Epithelial cell of esophagus (primary cell): ENCODE measurements at regions not wholly inside any gene's neighbourhood (a gene's known extent, or its start where the extent isn't known, plus 50 kb on each side); places are given as distances from the start of the nearest gene placed in this dataset.

Experiments used
- DNase-seq: peaks from one replicate; pipeline ENCODE4 v3.0.0; 2010; ENCODE audit warnings: low read depth
- H3K4me3 ChIP-seq: 2 replicates; pipeline ENCODE4 v1.5.1; 2011; ENCODE audit warnings: mild to moderate bottlenecking, low read length, control low read depth
- TF ChIP-seq, protein P1 (sequence below): IDR thresholded peaks from 2 replicates; pipeline ENCODE4 v1.5.1; 2011; ENCODE audit warnings: low read depth, mild to moderate bottlenecking, low read length, control low read depth, inconsistent platforms; ENCODE audit not compliant: insufficient read depth; ENCODE audit errors: missing control alignments

GRCh38 chr1:178645157-178645807 lies 79.8 kb upstream of the RALGPS2 start:
- TF ChIP-seq, protein P1, sequence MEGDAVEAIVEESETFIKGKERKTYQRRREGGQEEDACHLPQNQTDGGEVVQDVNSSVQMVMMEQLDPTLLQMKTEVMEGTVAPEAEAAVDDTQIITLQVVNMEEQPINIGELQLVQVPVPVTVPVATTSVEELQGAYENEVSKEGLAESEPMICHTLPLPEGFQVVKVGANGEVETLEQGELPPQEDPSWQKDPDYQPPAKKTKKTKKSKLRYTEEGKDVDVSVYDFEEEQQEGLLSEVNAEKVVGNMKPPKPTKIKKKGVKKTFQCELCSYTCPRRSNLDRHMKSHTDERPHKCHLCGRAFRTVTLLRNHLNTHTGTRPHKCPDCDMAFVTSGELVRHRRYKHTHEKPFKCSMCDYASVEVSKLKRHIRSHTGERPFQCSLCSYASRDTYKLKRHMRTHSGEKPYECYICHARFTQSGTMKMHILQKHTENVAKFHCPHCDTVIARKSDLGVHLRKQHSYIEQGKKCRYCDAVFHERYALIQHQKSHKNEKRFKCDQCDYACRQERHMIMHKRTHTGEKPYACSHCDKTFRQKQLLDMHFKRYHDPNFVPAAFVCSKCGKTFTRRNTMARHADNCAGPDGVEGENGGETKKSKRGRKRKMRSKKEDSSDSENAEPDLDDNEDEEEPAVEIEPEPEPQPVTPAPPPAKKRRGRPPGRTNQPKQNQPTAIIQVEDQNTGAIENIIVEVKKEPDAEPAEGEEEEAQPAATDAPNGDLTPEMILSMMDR: no peak
- no peak overlapping the region for H3K4me3 ChIP-seq
- DNase-seq: no peak

DNA sequence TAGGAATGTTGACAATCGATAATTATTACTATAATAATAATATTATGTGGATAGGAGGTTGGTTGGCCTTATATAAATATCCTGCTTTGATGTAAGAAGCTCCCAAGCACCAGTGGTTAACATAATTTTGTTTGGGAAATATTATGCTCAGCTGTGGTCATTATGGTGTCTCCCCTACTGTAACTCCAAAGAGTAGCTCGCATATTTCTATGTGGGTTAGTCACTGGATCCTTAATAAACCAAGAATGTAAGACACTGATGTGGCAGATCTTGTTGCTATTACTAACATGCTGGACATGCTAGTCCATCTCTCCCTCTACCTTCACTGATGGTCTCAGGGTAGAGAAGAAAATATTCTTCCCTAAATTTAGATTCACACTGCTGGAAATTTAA lies 79.2 kb upstream of the RALGPS2 start:
- no peak overlapping the region for H3K4me3 ChIP-seq
- TF ChIP-seq, protein P1: no peak
- no peak for DNase-seq

GRCh38 chr1:178646821-178647220 lies 78.2 kb upstream of the RALGPS2 start:
- DNase-seq: no peak
- H3K4me3 ChIP-seq: no peak overlapping the region
- TF ChIP-seq, protein P1: no peak

DNA sequence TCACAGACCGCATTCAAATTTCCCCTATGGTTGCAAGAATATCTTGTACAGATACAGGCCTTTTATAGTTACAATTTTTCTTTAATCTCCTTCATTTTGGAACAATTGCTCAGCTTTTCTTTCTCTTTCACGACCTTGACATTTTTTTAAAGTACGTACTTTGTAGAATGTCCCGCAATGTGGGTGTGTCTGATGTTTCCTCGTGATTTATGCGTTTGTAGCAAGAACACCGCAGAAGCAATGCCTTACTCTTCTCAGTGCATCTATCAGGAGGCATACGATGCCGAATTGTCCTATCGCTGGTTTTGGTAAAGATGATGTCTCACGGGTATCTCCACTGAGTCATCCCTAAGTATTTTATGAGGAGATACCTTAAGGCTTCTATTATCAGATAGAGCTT lies 76.9 kb upstream of the RALGPS2 start:
- TF ChIP-seq, protein P1: no peak
- no peak overlapping the region for H3K4me3 ChIP-seq
- DNase-seq: no peak

- no peak for DNase-seq
- TF ChIP-seq, protein P1: no peak
- no peak overlapping the region for H3K4me3 ChIP-seq
Measured at GRCh38 chr1:178649582-178650350, 75.3 kb upstream of the RALGPS2 start.

GRCh38 chr1:178650934-178651511 lies 74.0 kb upstream of the RALGPS2 start:
- TF ChIP-seq, protein P1: no peak
- DNase-seq: no peak
- no peak overlapping the region for H3K4me3 ChIP-seq

GRCh38 chr1:178651742-178652141 lies 73.3 kb upstream of the RALGPS2 start:
- DNase-seq: no peak
- H3K4me3 ChIP-seq: no peak overlapping the region
- TF ChIP-seq, protein P1: no peak
